ENCODE measurements at regions not wholly inside any gene's neighbourhood (a gene's known extent, or its start where the extent isn't known, plus 50 kb on each side); places are given as distances from the start of the nearest gene placed in this dataset.
"Not testable (repeated sequence)": the region's sequence is repeated elsewhere in the genome, so short reads cannot be mapped to it uniquely, and the experiment has no call there.

DNA sequence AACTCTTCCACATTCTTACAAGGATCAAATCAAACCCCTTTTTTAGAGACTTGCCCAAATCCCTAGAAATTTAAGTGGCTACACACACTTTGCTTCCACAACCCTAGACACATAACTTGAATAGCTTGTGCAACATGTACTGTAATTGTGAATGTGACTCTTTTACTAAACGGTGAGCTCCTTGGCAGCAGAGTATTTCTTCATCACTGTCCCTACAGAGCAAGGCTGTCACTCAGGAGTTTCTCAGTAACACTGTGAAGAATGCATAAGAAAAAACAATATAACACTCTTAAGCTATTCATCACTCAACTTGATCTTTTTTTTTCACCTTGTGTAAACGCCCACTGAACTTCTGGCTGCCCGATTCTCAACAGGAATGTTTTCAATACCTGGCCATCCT, 53.8 kb upstream of the ADAMTS18 start:
- no peak for DNase-seq (ENCODE audit: low spot score)

- DNase-seq (ENCODE audit: low spot score), result no peak
Measured at GRCh38 chr16:77491091-77491490, 56.3 kb upstream of the ADAMTS18 start.

GRCh38 chr16:77496934-77497333, 62.1 kb upstream of the ADAMTS18 start:
- DNase-seq (ENCODE audit: low spot score), result no peak

DNA sequence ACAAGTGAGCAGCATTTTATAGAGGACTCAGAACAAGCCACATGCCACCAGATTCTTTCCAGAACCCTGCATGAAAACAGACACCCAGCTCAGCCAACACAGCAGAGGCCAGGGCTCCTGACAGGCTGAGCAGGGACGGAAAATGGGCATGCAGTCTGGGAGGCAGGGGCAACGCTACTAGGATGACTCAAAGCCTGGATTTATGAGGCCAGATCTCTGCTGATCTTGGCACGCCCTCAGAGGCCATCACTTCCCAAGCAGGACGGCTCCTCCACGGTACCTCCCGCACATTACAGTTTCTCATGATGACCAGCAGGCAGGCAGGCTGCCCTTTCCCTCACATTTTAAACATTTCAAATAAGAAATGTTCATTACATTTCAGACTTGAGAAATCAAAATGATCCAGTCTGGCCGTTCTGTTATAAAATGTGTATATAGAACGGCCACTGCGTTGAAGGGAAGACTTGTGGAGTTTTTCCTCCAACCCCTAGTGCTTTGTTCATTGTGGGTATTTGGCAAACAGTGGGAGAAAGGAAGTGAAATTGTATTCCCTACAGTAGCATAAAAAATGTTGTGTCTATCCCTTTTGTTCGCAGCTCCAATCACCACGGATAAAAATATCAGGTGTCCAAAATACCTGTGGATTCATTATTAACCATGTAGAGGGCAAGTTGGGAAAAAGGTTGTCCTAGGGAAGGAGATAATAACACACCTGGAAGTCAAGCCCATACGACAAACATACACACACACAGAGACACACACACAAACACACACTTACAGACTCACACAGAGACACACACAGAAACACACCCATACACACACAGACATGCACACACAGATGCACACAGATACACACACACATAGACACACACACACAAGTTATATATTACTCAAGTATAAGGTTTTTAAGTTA, 64.8 kb upstream of the ADAMTS18 start:
- no peak for DNase-seq (ENCODE audit: low spot score)

DNA sequence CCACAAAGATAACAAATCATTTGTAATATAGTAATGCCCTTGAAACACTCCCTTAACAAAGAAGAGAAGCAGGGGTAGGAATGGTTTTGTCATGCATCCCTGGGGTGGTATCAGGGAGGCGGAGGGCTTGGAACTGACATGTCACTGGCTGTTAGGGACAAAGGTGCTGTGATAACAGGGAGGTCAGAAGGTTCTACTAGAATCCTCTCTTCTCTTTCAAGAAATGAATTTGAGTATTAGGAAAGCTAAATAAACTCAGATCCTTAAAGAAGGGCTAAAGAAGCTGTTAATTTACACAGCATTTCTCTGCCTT, 65.4 kb upstream of the ADAMTS18 start:
- no peak for DNase-seq (ENCODE audit: low spot score)

GRCh38 chr16:77500934-77501664, 66.3 kb upstream of the ADAMTS18 start:
- DNase-seq (ENCODE audit: low spot score), result no peak

DNA sequence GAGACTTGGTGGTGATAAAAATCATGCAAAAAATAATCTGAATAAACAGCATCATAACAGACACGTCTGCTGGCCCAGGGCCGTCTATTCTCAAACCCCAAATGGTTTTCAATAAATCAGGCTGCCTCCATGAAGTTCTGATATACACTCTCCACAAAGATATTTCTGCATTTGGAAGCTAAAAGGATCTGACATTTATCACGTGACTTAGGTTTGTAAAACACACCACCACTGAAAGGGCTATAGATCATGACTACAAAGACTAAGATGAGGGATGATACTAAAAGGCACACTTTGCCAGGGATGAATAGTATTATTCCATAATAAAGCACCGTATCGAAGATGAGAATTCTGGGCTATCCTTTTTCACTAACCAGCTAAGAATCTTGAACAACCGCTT, 67.6 kb upstream of the ADAMTS18 start:
- no peak for DNase-seq (ENCODE audit: low spot score)

GRCh38 chr16:77506492-77506891, 71.7 kb upstream of the ADAMTS18 start:
- not testable (repeated sequence) for DNase-seq (ENCODE audit: low spot score)

DNA sequence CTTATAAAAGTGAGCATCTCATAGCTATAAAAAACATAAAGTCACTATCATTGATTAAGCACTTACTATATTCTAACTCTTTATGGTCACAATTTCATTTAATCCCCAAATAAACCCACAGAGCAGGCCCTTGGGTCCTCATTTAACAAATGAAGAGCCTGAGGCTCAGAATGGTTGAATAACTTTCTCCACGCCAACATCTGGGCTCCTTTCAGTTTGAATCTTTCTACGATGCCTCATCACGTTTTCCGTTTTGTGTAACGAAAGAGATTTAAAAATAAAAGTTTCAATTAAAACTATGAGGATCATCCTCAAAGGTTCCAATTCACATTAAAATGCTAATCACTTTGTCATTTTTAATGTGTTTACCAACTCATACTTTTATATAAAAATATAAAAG, 74.2 kb upstream of the ADAMTS18 start:
- DNase-seq (ENCODE audit: low spot score), result no peak

GRCh38 chr16:77509796-77510195, 75.0 kb upstream of the ADAMTS18 start:
- no peak for DNase-seq (ENCODE audit: low spot score)

- DNase-seq (ENCODE audit: low spot score), result no peak
Measured at GRCh38 chr16:77511053-77511452, 76.2 kb upstream of the ADAMTS18 start.

GRCh38 chr16:77514500-77515220, 79.8 kb upstream of the ADAMTS18 start:
- DNase-seq (ENCODE audit: low spot score), result no peak

GRCh38 chr16:77525226-77525625, 90.4 kb upstream of the ADAMTS18 start:
- DNase-seq (ENCODE audit: low spot score), result not testable (repeated sequence)

- DNase-seq (ENCODE audit: low spot score), result no peak
Measured at GRCh38 chr16:77531752-77532151, 96.9 kb upstream of the ADAMTS18 start.

GRCh38 chr16:77536809-77537208, 102.0 kb upstream of the ADAMTS18 start:
- DNase-seq (ENCODE audit: low spot score), result no peak

DNA sequence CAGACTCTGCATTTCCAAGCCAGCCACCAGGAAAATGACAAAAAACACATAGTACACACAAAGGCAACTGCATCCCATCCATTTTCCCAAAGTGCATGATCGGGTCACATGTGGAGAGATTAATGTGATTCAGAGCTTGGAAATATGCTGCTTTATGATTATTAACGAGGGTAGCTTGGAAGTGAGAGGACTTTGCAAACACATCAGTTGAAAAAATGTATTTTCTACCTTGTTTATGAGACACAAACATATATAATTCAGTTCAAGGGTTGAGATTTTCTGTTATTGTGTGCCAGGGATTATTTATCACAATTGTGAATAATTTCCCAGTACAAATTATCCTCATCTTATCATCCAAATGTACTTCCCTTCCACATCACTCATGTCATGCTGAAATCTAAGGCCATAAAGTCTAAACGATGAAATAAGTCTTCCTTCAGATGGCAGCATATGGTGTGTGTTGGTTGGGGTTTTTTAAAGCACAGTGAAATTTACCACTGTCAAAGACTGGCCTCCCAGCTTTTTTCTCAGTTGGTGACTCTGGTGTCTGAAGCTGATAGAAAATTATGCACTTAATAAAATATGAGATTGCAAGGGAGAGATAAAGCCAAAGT, 104.7 kb upstream of the ADAMTS18 start:
- no peak for DNase-seq (ENCODE audit: low spot score)

- DNase-seq (ENCODE audit: low spot score), result no peak
Measured at GRCh38 chr16:77540646-77541045, 105.8 kb upstream of the ADAMTS18 start.

DNA sequence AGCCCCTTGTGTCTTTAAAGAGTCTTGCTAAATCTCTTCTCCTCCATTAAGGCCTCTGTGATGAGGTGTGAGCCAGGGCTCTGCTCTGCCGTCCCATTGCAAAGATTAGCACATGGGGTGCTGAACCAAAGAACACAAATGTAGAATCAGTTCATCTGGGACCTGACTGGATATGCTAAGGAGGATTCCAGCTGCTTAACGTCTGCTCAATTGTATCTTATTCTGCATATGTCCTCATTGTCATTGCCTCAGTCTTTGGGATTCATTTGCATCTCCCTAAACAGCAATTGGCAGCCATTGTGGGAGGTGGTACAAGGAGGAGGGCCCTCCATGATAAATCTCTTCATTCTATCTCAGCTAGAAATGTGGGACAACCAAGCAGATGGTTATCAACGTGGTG, 106.3 kb upstream of the ADAMTS18 start:
- DNase-seq (ENCODE audit: low spot score), result no peak

GRCh38 chr16:77548151-77548550, 113.3 kb upstream of the ADAMTS18 start:
- no peak for DNase-seq (ENCODE audit: low spot score)

DNA sequence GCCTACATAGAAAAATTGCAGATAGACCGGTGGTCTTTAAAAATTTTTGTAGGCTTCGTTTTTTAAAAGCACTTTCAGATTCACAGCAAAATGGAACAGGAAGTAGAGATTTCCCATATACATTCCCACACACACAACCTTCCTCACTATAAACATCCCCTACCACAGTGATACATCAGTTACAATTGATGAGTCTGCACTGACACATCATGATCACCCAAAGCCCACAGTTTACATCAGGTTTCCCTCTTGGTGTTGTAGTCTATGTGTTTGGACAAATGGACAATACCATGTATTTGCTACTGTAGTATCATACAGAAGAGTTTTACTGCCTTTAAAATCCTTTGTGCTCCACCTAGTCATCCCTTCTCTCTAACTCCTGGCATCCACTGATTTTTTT, 113.9 kb upstream of the ADAMTS18 start:
- DNase-seq (ENCODE audit: low spot score), result no peak

DNA sequence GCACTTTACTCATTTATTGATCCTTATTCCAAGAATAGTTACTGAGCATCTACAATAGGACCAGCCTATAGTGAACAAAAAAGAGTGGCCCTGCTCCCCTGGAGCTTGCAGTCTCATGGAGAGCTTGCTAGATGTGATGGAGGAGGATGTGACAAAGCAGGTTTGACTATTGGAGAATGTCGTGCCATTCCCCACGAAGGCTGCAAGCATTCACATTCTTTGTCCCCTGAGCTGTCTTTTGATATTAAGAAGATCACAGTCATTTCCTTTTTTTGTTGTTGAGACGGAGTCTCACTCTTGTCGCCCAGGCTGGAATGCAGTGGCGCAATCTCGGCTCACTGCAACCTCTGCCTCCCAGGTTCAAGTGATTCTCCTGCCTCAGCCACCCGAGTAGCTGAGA, 115.0 kb upstream of the ADAMTS18 start:
- DNase-seq (ENCODE audit: low spot score), result no peak

- DNase-seq (ENCODE audit: low spot score), result no peak
Measured at GRCh38 chr16:77551357-77551756, 116.5 kb upstream of the ADAMTS18 start.

Measured in CD4-positive, alpha-beta T cell treated with Interleukin-2 at 100 ng/mL for 4 hours (primary cell).